ENCODE measurements at regions not wholly inside any gene's neighbourhood (a gene's known extent, or its start where the extent isn't known, plus 50 kb on each side); places are given as distances from the start of the nearest gene placed in this dataset.

- H2AFZ ChIP-seq (ENCODE audit: low read depth, low read length, severe bottlenecking): no peak overlapping the region
- H3K9me3 ChIP-seq (ENCODE audit: insufficient read depth, low read length): peaks cover 14% of the 10 kb centered on the region; the same call in 1 of the 2 replicates
- H3K27ac ChIP-seq (ENCODE audit: low read depth, low read length): no peak overlapping the region
- no peaks in the 10 kb centered on the region for H3F3A ChIP-seq (ENCODE audit: insufficient read depth)
- H3K36me3 ChIP-seq (ENCODE audit: low read length): 0 out of 2 replicates have a peak, but pooled peaks cover 3% of the 10 kb centered on the region
- H3K27me3 ChIP-seq (ENCODE audit: low read length): no peaks in the 10 kb centered on the region
- H3K9me2 ChIP-seq (replicated peaks; ENCODE audit: insufficient read depth, low read length): no peaks in the 10 kb centered on the region
- H3K4me3 ChIP-seq (ENCODE audit: insufficient read depth, low read length, poor library complexity, severe bottlenecking): no peak overlapping the region
- H3K4me2 ChIP-seq (ENCODE audit: low read depth, low read length, poor library complexity, severe bottlenecking): no peak overlapping the region
- no peak overlapping the region for H3K9ac ChIP-seq (ENCODE audit: low read length)
- no peaks in the 10 kb centered on the region for H3K79me2 ChIP-seq (ENCODE audit: insufficient read depth, low read length)
- H4K20me1 ChIP-seq (ENCODE audit: low read depth, low read length): no peaks in the 10 kb centered on the region
- TF ChIP-seq, protein P1, sequence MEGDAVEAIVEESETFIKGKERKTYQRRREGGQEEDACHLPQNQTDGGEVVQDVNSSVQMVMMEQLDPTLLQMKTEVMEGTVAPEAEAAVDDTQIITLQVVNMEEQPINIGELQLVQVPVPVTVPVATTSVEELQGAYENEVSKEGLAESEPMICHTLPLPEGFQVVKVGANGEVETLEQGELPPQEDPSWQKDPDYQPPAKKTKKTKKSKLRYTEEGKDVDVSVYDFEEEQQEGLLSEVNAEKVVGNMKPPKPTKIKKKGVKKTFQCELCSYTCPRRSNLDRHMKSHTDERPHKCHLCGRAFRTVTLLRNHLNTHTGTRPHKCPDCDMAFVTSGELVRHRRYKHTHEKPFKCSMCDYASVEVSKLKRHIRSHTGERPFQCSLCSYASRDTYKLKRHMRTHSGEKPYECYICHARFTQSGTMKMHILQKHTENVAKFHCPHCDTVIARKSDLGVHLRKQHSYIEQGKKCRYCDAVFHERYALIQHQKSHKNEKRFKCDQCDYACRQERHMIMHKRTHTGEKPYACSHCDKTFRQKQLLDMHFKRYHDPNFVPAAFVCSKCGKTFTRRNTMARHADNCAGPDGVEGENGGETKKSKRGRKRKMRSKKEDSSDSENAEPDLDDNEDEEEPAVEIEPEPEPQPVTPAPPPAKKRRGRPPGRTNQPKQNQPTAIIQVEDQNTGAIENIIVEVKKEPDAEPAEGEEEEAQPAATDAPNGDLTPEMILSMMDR (IDR thresholded peaks at IDR 0.05; ENCODE audit: insufficient read depth, low read length, poor library complexity, severe bottlenecking): no peak
- no peak for TF ChIP-seq EZH2phosphoT487 (conservative IDR thresholded peaks at IDR 0.05; ENCODE audit: low read length)
Observed at GRCh38 chr6:106770081-106770480, 140.7 kb downstream of the QRSL1 start.

DNA sequence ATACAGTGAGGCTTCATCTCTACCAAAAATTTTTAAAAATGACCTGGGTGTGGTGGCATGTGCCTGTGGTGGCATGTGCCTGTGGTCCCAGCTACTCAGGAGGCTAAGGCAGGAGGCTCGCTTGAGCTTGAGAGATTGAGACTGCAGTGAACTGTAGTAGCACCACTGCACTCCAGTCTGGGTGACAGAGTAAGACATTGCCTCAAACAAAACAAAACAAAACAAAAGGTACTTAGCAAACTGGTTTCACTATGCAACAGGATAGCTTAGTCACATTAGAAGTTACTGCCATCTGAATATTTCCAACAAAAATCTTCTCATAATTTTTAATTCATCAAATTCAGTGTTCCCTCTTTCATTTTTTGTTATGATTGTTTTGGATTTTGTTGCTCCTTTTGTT lies 137.9 kb downstream of the QRSL1 start:
- no peak overlapping the region for H3K27ac ChIP-seq (ENCODE audit: low read depth, low read length)
- peaks cover 14% of the 10 kb centered on the region; the same call in 1 of the 2 replicates for H3K9me3 ChIP-seq (ENCODE audit: insufficient read depth, low read length)
- no peaks in the 10 kb centered on the region for H3K79me2 ChIP-seq (ENCODE audit: insufficient read depth, low read length)
- H4K20me1 ChIP-seq (ENCODE audit: low read depth, low read length): no peaks in the 10 kb centered on the region
- no peak overlapping the region for H3K9ac ChIP-seq (ENCODE audit: low read length)
- H3K4me2 ChIP-seq (ENCODE audit: low read depth, low read length, poor library complexity, severe bottlenecking): no peak overlapping the region
- 0 out of 2 replicates have a peak, but pooled peaks cover 3% of the 10 kb centered on the region for H3K36me3 ChIP-seq (ENCODE audit: low read length)
- no peaks in the 10 kb centered on the region for H3K27me3 ChIP-seq (ENCODE audit: low read length)
- no peaks in the 10 kb centered on the region for H3K9me2 ChIP-seq (replicated peaks; ENCODE audit: insufficient read depth, low read length)
- TF ChIP-seq EZH2phosphoT487 (conservative IDR thresholded peaks at IDR 0.05; ENCODE audit: low read length): no peak
- TF ChIP-seq, protein P1 (IDR thresholded peaks at IDR 0.05; ENCODE audit: insufficient read depth, low read length, poor library complexity, severe bottlenecking): no peak
- no peak overlapping the region for H2AFZ ChIP-seq (ENCODE audit: low read depth, low read length, severe bottlenecking)
- H3K4me3 ChIP-seq (ENCODE audit: insufficient read depth, low read length, poor library complexity, severe bottlenecking): no peak overlapping the region
- H3F3A ChIP-seq (ENCODE audit: insufficient read depth): no peaks in the 10 kb centered on the region

DNA sequence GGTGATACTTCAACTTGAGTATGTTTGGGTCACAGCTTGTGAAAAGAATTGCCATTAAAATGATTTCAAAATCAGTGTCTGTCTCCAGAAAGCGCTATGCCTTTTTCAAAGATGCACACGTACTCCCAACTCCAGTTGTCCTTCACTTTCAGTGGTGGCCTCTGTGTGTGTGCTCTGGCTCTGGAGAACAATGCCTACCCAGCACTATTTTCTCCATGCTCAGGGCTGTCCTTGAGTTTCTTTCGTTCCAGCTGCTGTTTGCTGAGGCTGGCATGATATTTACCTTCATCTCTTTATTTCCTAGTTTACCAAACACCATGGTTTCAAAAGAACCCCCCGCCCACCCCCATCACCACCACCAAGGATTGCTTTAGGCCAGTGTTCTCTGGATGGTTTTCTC lies 136.8 kb downstream of the QRSL1 start:
- H3K36me3 ChIP-seq (ENCODE audit: low read length): 0 out of 2 replicates have a peak, but pooled peaks cover 3% of the 10 kb centered on the region
- no peaks in the 10 kb centered on the region for H3K27me3 ChIP-seq (ENCODE audit: low read length)
- H3K4me3 ChIP-seq (ENCODE audit: insufficient read depth, low read length, poor library complexity, severe bottlenecking): no peak overlapping the region
- H3K79me2 ChIP-seq (ENCODE audit: insufficient read depth, low read length): no peaks in the 10 kb centered on the region
- no peak overlapping the region for H3K9ac ChIP-seq (ENCODE audit: low read length)
- H3K9me3 ChIP-seq (ENCODE audit: insufficient read depth, low read length): peaks cover 14% of the 10 kb centered on the region; the same call in 1 of the 2 replicates
- H2AFZ ChIP-seq (ENCODE audit: low read depth, low read length, severe bottlenecking): no peak overlapping the region
- no peak overlapping the region for H3K4me2 ChIP-seq (ENCODE audit: low read depth, low read length, poor library complexity, severe bottlenecking)
- no peak for TF ChIP-seq EZH2phosphoT487 (conservative IDR thresholded peaks at IDR 0.05; ENCODE audit: low read length)
- TF ChIP-seq, protein P1 (IDR thresholded peaks at IDR 0.05; ENCODE audit: insufficient read depth, low read length, poor library complexity, severe bottlenecking): no peak
- H3K9me2 ChIP-seq (replicated peaks; ENCODE audit: insufficient read depth, low read length): no peaks in the 10 kb centered on the region
- no peaks in the 10 kb centered on the region for H3F3A ChIP-seq (ENCODE audit: insufficient read depth)
- H4K20me1 ChIP-seq (ENCODE audit: low read depth, low read length): no peaks in the 10 kb centered on the region
- H3K27ac ChIP-seq (ENCODE audit: low read depth, low read length): no peak overlapping the region

Data from SU-DHL-6 (cell line).